Activated CD4-positive, alpha-beta T cell treated with anti-CD3 and anti-CD28 coated beads for 48 hours (primary cell): ENCODE measurements at regions not wholly inside any gene's neighbourhood (a gene's known extent, or its start where the extent isn't known, plus 50 kb on each side); places are given as distances from the start of the nearest gene placed in this dataset.

Experiments
- DNase-seq: peaks from one replicate; pipeline ENCODE4 v3.0.0-alpha.2; 2020

GRCh38 chr16:55938126-55938525 lies 63.0 kb upstream of the CES5A start:
- no peak for DNase-seq

- DNase-seq, result no peak
Observed at GRCh38 chr16:55933038-55933437, 57.9 kb upstream of the CES5A start.

- no peak for DNase-seq
Observed at GRCh38 chr16:55930036-55930435, 54.9 kb upstream of the CES5A start.

GRCh38 chr16:55929181-55929580 lies 54.0 kb upstream of the CES5A start:
- no peak for DNase-seq

GRCh38 chr16:55925242-55925641 lies 50.1 kb upstream of the CES5A start:
- DNase-seq, result no peak
